Neural crest cell (in vitro differentiated cells): ENCODE measurements at regions not wholly inside any gene's neighbourhood (a gene's known extent, or its start where the extent isn't known, plus 50 kb on each side); places are given as distances from the start of the nearest gene placed in this dataset.

Experiments
- DNase-seq: peaks from one replicate; pipeline ENCODE4 v3.0.0; 2021; ENCODE audit warnings: low read depth, mixed read lengths, low spot score
- H3K27ac Mint-ChIP-seq: one replicate; pipeline ENCODE4 v1.8.0; 2021; ENCODE audit warnings: mild to moderate bottlenecking, mixed read lengths; ENCODE audit not compliant: unreplicated experiment
- H3K27me3 Mint-ChIP-seq: 2 replicates; pipeline ENCODE4 v1.8.0; 2021; ENCODE audit warnings: low read depth, mild to moderate bottlenecking, mixed read lengths
- H3K36me3 Mint-ChIP-seq: 2 replicates; pipeline ENCODE4 v1.8.0; 2021; ENCODE audit warnings: low read depth, mild to moderate bottlenecking, mixed read lengths
- H3K4me1 Mint-ChIP-seq: 2 replicates; pipeline ENCODE4 v1.8.0; 2021; ENCODE audit warnings: mixed read lengths
- H3K4me3 Mint-ChIP-seq: one replicate; pipeline ENCODE4 v1.8.0; 2021; ENCODE audit warnings: mild to moderate bottlenecking, mixed read lengths
- H3K9me3 Mint-ChIP-seq: 2 replicates; pipeline ENCODE4 v1.8.0; 2021; ENCODE audit warnings: mixed read lengths
- TF ChIP-seq, protein P1 (sequence below): fragments of 200-600 bp; sonication (generic); conservative IDR thresholded peaks from 2 replicates; pipeline ENCODE4 v1.5.0; 2021; ENCODE audit warnings: antibody characterized with exemption, mild to moderate bottlenecking

GRCh38 chr3:99348451-99348850 lies 289.9 kb upstream of the COL8A1 start:
- no peak overlapping the region for H3K27ac Mint-ChIP-seq
- DNase-seq, result no peak
- TF ChIP-seq, protein P1, sequence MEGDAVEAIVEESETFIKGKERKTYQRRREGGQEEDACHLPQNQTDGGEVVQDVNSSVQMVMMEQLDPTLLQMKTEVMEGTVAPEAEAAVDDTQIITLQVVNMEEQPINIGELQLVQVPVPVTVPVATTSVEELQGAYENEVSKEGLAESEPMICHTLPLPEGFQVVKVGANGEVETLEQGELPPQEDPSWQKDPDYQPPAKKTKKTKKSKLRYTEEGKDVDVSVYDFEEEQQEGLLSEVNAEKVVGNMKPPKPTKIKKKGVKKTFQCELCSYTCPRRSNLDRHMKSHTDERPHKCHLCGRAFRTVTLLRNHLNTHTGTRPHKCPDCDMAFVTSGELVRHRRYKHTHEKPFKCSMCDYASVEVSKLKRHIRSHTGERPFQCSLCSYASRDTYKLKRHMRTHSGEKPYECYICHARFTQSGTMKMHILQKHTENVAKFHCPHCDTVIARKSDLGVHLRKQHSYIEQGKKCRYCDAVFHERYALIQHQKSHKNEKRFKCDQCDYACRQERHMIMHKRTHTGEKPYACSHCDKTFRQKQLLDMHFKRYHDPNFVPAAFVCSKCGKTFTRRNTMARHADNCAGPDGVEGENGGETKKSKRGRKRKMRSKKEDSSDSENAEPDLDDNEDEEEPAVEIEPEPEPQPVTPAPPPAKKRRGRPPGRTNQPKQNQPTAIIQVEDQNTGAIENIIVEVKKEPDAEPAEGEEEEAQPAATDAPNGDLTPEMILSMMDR, result no peak
- H3K36me3 Mint-ChIP-seq, result no peaks in the 10 kb centered on the region
- H3K4me1 Mint-ChIP-seq, result no peaks in the 10 kb centered on the region
- H3K4me3 Mint-ChIP-seq, result no peak overlapping the region
- no peaks in the 10 kb centered on the region for H3K9me3 Mint-ChIP-seq
- H3K27me3 Mint-ChIP-seq, result no peaks in the 10 kb centered on the region

GRCh38 chr3:99344216-99344615 lies 294.2 kb upstream of the COL8A1 start:
- Mint-ChIP-seq H3K27me3 (no peaks in the 10 kb centered on the region), H3K27ac (no peak overlapping the region), H3K9me3 (no peaks in the 10 kb centered on the region), H3K4me3 (no peak overlapping the region), H3K36me3 (no peaks in the 10 kb centered on the region), H3K4me1 (no peaks in the 10 kb centered on the region)
- DNase-seq, result no peak
- TF ChIP-seq, protein P1, result no peak

- H3K27ac Mint-ChIP-seq, result no peak overlapping the region
- H3K27me3 Mint-ChIP-seq, result no peaks in the 10 kb centered on the region
- H3K9me3 Mint-ChIP-seq, result no peaks in the 10 kb centered on the region
Measured at GRCh38 chr3:99342383-99342782, 296.0 kb upstream of the COL8A1 start.

DNA sequence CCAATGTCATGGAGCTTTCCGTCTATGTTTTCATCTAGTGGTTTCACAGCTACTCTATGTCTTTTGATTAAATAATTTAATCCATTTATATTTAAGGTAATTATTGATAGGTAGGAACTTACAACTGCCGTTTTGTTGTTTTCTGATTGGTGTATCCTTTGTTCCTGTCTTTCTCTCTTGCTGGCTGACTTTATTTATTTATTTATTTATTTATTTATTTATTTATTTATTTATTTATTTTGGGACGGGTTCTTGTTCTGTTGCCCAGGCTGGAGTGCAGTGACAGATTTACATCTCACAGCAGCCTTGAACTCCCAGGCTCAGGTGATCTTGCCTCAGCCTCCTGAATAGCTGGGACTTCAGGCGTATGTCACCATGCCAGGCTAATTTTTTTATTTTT lies 299.2 kb upstream of the COL8A1 start:
- Mint-ChIP-seq H3K4me1 (no peaks in the 10 kb centered on the region), H3K36me3 (no peaks in the 10 kb centered on the region), H3K27me3 (peaks cover 5% of the 10 kb centered on the region), H3K9me3 (no peaks in the 10 kb centered on the region), H3K4me3 (no peak overlapping the region), H3K27ac (no peak overlapping the region)
- no peak for DNase-seq
- TF ChIP-seq, protein P1, result no peak

More at GRCh38 chr3:99342383-99342782, 296.0 kb upstream of the COL8A1 start:
- DNase-seq, result no peak
- TF ChIP-seq, protein P1, result no peak
- H3K4me1 Mint-ChIP-seq, result no peaks in the 10 kb centered on the region
- H3K36me3 Mint-ChIP-seq, result no peaks in the 10 kb centered on the region
- no peak overlapping the region for H3K4me3 Mint-ChIP-seq

- H3K27me3 Mint-ChIP-seq, result peaks cover 5% of the 10 kb centered on the region
- no peaks in the 10 kb centered on the region for H3K4me1 Mint-ChIP-seq
- DNase-seq, result no peak
- no peaks in the 10 kb centered on the region for H3K9me3 Mint-ChIP-seq
- H3K36me3 Mint-ChIP-seq, result no peaks in the 10 kb centered on the region
- H3K4me3 Mint-ChIP-seq, result no peak overlapping the region
- TF ChIP-seq, protein P1, result no peak
- no peak overlapping the region for H3K27ac Mint-ChIP-seq
Measured at GRCh38 chr3:99332718-99333117, 305.7 kb upstream of the COL8A1 start.

DNA sequence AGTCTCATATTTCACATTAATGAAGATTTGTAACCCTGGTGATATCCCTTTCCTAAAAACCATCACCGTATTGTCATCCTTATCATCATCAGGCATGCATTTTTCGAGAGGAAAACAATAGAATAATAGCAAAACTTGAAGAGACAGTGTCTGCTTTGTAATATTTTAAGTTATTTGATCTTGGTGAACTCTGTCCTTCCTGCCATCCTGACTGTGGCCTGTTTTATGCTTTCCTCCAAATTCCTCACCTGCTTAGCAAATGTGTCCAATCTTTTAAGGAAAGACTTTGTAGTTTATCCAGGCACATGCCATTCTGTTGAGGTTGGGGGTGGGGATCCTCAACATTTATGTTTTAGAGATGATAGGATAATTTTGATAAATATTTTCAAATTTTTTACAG lies 306.1 kb upstream of the COL8A1 start:
- TF ChIP-seq, protein P1, result no peak
- H3K4me1 Mint-ChIP-seq, result no peaks in the 10 kb centered on the region
- DNase-seq, result no peak
- no peaks in the 10 kb centered on the region for H3K36me3 Mint-ChIP-seq
- no peak overlapping the region for H3K4me3 Mint-ChIP-seq
- H3K27me3 Mint-ChIP-seq, result peaks cover 6% of the 10 kb centered on the region
- no peak overlapping the region for H3K27ac Mint-ChIP-seq
- no peaks in the 10 kb centered on the region for H3K9me3 Mint-ChIP-seq
